HG02571 (cell line): ENCODE measurements at regions not wholly inside any gene's neighbourhood (a gene's known extent, or its start where the extent isn't known, plus 50 kb on each side); places are given as distances from the start of the nearest gene placed in this dataset.

Experiments
- ATAC-seq: cut with Tn5 transposase; IDR thresholded peaks from one replicate; pipeline ENCODE4 v1.9.1; 2021; ENCODE audit warnings: mild to moderate bottlenecking, moderate library complexity; ENCODE audit not compliant: unreplicated experiment

DNA sequence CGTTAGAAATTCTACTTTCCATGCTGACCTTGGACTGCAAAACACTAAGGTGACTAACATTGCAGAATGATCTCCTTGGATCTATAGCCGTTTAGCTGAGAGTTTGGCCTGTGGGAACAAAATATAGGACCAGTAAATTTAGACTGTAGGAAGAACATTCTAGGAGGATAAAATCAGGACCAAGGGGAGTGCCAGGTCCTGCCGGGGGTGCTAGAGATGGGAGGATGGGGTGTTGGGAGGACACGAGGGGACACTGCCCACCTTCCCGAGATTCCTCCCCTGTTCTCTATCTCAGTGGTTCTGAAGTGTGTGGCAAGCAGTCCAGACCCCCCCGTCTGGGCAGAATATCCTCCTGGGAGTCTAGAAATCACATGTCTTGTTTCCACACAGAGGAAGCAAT lies 445.2 kb downstream of the ZSWIM6 start:
- no peak for ATAC-seq

DNA sequence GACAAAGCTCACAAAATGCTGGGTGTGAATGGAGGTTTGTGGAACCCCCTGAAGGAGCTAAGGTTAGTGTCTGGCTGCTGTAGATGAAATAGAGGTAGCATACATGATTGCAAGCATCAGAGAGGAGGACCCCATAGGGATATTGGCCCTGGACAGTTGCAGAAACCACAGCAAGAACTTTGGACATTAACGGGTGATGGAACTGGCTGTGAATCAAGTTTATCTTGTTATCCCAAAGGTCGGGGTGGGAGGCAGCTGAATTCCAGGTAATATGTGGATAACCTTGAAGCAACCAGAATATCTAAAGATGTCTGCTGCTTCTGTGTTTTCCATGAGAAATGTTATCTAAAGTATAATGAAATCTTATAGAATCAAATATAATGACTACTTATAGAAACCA lies 447.7 kb downstream of the ZSWIM6 start:
- no peak for ATAC-seq

DNA sequence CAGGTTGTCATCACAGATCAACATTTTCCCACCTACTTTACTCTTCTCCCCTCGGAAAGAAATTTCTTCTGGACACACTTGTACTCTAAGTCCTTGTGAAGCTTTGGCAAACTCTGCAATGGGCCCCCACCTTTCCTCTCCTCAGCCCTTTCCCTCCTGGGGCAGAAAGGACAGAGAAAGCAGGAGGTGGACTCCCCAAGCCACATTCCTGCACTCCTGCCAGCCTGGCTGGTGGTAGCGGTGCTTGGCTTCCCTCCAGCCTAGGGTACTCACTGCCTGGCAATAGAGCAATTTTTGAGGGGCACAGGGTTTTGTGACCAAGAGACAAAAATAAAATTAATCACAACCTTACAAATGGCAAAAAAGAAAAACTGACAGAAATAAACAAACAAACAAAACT lies 451.4 kb downstream of the ZSWIM6 start:
- ATAC-seq, result no peak

DNA sequence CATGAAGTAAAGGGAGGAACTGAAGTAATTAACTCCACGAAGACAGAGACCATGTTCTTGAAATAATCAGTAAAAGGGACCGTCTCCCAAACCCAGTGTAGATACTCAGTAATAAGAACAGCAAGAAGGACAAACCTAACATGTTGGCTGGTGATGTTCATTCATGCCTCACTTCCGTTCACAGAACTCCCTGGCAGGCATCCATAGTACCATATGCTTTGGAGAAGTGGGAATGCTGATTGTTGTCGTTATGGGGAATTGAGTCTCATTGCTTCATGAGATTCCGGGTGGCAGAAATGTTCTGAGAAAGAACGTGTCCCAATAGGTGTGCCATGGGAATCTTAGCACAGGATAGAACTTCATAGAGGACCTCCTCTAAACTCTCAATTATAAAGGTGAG lies 452.3 kb downstream of the ZSWIM6 start:
- ATAC-seq, result no peak

DNA sequence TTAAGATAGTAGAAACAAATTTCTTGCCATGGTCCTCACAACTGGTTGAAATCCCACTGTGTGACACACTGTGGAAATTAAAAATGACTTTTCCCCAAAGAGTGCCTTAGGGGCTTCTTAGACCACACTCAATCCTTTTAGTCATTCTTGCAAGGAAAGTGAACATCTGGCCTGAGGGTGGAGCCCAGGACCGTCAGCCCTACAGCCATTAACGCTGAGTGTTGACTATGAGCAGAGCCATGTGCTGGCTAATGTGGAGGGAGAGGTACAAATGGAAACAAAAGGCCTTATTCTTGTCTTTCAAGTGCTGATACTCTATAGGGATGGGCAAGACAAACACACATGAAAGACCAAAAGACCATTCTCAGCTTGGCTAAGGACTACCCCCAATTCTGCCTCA lies 456.5 kb downstream of the ZSWIM6 start:
- ATAC-seq, result no peak

DNA sequence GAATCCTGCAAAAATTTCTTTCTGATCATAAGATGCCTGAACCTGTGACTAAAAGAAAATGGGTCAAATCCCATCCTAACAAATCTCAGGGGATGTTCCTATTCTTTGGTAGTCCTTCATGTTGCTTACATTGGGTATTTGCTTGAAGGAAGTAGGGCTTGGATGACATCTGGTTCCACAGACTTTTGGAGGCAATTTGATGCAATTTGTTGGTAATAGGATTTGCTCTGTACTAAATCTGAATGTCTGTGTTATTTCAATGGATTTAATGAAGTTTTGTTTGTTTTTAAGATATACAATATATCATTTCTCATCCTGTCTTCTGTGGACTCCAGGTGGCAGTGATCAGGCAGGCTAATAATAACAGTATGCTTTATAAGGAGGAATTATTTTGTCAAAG lies 457.9 kb downstream of the ZSWIM6 start:
- no peak for ATAC-seq

DNA sequence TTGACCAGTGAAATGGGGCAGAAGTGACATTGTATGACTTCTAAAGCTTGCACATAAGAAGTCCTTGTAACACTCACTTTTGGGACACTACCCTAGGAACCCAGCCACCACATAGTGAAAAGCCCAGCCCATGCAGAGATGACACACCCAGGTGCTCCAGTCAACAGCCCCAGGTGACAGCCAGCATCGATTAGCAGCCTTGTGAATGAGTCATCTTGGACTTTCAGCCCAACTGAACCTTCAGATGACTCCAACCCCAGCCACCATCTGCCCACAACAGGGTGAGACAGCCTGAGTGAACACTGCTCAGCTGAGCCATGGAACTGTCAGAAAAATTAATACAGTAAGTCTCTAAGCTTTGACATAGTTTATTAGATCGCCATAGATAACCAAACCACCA lies 458.6 kb downstream of the ZSWIM6 start:
- peak; percentile 81 for ATAC-seq

DNA sequence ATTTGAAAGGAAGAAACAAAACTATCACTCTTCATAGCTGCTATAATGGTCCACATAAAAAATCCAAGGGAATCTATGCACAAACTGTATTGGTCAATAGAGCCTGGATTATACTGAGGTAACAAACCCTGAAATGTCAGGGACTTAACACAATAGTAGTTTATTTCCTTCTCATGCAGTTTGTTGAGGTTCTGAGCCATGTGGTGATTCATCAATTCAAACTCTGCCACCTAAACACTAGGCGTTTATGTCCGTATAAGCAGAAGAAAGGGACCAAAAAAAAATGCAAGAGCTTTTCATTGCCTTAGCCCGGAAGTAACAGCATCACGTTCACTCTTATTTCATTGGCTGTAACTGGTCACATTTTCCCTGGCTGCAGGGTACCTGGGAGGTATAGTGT lies 464.7 kb downstream of the ZSWIM6 start:
- no peak for ATAC-seq

DNA sequence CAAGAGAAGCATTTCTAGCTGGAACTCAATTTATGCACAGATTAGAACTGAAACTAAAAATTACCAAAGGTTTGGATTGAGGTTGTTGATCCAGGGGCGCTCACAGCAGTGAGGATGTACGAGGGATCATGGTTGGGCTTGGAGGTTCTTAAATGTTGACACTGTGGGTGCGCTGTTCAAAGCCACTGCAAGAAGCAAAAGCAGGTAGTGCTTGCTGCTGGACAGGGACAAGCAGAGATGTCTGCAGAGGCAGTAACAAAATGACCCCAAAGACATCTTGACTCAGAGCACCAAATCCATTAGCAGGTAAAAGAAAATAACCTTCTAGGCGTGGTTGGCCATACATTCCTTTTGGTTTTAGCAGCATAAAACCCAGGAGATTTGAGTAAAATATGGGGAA lies 468.4 kb downstream of the ZSWIM6 start:
- ATAC-seq, result no peak

DNA sequence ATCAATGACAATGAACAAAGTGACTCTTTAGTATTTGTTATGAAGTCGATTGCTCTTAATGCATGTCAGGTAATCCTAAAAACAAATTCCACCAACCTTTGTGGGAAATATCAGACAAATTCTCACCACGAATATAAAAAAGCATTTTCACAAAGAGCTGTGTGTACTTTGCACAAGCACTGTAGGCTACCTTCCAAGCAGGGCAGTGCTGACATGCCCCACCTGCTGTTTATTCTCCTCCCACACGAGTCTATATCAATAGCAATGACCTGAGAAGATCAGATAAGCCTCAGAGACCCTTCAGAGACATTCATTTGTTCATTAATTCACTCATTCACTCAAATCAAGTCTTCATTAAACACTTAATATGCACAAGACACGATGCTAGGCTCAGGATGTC lies 469.1 kb downstream of the ZSWIM6 start:
- no peak for ATAC-seq

DNA sequence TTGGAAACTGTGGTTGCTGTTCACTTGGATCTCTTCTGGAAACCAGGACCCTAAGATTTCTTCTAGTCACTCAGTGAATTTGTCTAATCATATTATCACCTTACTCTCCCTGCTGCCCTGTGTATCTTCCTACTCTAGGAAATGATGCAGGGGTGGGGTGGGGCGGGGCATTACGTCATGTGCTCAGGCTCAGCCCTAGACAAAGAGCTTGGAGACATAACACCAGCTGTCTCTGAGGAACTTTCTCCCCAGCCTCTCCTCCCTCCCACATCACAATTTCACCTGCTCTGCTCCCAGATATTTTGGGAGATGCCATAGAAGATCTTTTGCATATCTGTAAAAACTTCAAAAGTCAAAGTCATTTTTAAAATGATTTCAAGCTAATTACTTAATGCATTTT lies 470.4 kb downstream of the ZSWIM6 start:
- ATAC-seq, result no peak

DNA sequence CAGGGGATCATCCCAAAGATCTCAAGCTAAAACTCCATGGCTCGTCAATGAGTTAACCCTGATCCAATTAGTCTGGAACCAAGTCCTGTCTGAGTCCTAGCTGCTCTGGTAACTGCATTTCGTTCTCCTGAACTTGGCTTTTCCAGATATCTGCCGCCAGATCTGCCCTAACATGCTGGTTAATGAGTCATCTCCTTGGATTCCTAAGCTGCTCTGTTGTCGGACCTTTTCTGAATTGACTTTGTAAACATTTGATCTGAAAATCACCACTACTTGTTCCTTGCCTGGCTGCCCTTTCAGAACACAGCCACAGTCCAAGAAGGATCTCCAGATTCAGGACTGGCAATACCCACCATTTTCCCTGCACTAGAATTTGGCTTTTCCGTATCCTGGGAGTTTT lies 473.0 kb downstream of the ZSWIM6 start:
- no peak for ATAC-seq

DNA sequence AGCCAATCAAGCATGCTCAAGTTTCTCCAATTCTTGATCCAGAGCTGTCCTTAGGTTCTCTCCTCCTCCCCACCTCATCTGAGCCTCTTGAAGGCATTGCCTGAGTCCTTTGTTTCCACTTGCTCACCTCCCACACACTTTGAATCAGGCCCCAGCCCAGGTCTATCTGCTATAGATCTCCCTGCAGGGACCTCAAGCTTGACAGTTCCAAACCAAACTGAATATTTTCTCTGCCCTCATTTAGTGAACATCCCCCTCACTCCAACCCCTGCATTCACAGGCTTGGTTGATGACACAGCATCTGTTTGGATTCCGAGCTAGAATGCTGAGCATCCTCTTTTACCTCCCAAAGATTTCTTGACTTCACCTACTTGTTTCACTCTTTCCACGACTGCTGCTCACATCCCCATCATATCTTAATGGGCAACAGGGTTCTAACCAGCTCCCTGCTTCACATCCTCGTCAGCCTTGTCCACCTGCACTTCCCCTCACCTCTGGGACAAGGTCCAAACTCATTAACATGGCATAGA lies 474.5 kb downstream of the ZSWIM6 start:
- no peak for ATAC-seq

DNA sequence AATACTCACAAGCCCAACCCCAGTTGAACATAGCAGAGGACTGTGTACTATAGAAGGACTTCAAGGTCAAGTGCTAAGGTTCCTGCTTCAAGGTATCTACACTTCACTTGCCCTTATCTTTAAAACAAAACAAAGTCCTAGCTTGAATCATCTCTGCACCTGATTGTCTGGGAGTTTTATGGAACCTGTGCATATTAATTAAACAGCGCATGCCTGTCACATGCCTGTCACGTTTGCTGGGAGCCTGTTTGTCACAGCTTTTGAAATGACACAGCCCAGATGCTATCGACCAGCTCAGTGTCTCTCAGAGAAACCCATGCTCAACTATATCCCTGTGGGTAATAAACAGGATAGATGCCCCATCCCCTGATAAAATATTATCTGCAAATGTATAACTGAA lies 476.0 kb downstream of the ZSWIM6 start:
- ATAC-seq, result no peak

DNA sequence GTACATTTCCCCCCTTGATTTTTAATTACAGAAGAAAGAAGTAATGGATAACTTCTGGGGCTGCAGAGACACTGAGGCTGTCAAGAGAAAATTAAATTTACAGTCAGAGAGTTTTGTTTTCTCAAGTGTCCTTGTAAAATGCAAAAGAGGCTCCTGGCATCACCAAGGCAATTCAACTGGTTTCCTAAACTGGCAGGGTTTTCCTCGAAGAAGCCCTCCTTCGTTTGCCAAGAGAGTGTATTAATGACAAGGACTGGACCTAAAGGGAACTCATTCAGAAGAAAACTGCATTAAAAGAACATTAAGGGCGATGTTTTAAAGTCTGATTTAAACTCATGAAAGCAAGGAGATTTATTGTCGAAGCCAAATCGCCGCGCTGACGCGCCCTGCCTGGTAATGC lies 476.9 kb downstream of the ZSWIM6 start:
- no peak for ATAC-seq

DNA sequence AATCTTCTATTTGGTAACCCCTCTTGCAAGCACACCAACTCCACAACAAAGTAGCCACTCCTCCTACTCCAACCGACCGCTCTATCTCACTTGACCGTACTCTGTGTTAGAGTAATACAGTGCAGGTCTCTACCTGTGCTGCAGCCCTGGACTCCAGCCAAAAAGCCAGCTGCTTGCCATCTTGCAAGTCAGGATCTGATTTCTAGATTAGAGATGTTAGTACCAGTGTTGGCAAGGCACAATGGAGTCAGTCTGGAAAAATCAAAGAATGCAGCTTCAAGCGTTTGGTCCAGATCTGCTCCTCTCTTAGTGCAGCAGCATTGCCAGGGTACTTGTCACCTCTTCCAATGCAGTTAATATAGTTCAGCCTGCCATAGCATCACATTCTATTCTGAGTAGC lies 477.6 kb downstream of the ZSWIM6 start:
- no peak for ATAC-seq

DNA sequence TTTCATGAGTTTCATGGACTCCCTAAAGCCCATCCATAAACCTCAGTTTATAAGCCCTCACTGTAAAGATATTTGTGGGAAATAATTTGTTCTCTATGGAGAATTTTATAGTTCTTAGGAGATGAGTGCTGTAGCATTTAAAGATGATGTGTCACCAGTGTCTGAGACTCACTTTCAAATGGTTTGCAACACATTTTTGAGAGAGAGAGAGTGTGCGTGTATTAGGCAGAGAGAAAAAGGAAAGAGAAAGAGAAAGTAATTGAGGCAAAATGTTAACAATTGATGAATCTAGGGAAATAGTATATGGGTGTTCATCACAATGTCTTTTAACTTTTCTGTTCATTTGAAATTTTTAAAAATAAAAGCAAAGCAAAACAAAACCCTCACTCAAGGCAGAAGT lies 479.0 kb downstream of the ZSWIM6 start:
- no peak for ATAC-seq

DNA sequence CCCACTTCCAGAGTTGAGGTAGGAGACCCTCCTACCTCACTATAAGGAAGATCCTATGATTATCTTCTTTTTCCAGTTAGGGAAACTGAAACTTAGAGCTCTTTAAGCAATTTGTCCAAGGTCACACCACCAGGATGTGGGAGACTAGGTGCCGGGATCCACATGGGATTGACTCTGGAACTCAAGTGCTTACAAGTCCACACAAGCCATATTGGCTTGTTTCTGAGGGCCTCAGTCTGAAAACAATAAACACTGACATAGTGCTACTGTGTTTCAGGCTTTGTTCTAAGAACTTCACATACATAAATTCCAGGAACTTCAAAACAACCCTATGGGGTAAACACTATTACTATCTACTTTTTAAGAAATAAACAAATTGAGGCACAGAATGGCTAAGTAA lies 481.3 kb downstream of the ZSWIM6 start:
- ATAC-seq, result no peak

DNA sequence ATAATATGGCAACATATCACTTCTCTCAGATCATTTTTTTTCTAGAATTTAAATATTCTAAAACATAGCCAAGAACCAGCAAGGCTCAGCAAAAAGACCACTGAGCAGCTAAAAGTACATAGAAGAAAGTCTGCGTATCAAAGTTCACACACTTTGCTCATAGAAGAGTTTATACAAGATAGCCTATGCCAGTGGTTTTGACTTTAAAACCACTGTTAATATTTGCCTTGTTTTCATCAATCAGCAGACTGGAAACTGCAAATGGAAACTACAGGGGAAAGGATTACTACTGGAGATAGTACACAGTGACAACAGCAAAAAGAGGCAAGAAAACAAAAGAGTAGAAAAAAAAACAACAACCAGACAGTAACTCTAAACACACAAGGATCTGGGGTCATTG lies 483.3 kb downstream of the ZSWIM6 start:
- ATAC-seq, result no peak

DNA sequence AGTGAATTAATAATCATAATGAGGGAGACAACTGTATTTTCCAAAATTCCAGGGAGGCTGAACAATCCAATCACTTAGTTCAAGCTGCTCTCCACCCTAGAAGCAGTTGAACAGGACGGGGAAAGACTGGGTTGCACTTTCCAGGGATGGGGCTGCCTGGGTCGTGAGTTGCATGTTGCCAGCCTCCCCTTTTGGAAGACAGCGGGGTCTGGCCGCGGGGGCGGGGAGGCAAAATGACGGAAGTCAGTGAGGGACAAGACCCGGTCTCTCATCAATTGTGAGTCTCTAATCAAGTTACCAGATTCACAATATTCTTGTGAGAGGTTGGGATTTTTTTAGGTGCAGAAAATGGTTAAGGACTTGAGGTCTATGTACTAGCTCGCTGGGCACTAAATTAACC lies 484.1 kb downstream of the ZSWIM6 start:
- no peak for ATAC-seq

DNA sequence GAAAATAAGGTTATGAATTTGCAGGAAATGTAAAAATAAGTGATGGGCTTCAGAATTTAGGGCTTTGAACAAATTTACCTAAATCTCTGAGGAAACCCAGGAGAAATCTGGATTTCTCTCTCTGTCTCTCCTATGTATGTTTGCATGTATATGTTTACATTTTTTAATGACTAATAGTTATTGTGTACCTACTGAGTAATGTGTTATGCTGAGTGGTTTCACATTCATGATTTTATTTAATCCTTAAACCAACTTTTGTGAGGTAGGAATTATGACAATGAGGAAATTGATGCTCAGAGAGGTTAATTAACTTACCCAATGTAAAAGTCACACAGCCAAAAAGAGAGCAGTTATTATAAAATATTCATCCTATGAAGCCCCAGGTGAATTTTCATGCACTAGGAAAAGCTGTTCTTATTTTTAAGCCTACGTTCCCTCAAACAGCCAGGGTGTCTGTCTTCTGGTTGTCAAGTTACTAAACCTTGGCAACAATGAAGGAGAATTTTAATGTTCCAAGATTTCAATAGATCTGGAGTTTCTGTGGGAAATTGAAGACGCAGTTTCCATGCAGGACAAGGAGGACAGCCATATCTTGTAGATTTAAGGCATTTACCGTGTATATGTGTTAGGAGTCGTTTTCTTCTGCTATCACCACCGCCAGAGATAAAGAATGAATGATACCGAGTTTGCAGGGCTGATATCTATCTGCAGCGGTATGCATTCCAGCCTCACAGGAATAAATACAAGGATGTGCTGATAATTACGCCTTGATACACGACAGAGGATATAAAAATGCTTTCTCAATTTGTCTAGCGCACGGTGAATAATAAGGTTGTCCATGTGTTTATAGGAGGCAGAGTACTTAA lies 484.8 kb downstream of the ZSWIM6 start:
- ATAC-seq, result no peak

DNA sequence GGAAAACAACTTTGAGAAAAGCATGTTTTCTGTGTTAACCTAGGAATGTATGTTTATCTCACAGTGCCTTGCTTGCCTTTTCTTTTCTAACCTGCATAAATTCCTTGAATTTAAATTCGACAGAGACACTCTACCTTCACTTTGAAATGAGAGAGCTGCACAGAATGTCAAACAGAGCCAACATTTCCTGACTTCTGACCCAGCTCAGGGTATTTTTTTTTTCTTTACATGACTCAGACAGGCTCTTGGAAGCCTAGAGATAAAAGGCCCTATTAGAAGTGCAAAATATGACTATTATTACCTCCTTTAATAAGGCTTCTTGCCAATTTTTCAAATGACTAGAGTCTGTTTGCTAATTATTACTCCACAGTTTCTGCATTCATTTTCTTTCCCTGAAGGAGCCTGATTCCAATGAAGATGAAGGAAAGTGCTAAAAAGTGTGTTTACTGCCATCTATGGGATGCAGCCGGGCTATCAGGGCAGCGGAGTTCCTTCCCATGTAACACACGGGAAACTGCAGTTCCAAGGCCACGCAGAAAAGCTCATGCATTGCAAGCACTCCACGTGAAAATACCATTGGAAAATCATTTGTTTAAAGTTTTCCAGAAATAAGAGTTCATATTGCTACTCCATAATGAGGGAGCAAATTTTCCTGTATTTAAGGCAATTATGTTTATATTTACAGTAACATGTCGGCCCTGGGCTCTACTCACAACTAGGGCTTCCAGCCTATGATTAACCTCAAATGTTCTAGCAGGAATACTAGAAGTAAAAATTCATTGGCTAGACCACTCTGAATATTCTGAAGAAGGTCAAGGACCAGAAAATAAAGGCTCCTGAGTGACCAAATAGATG lies 485.6 kb downstream of the ZSWIM6 start:
- ATAC-seq, result no peak
